Activated CD4-positive, alpha-beta T cell treated with anti-CD3 and anti-CD28 coated beads, Interleukin-2, amount 10 ng/mL, durations not matched to agents 7 days and 5 days (primary cell): ENCODE measurements at regions not wholly inside any gene's neighbourhood (a gene's known extent, or its start where the extent isn't known, plus 50 kb on each side); places are given as distances from the start of the nearest gene placed in this dataset.

ENCODE experiments used
- CTCF ChIA-PET: fragments of 350-600 bp; sonication (Branson Sonifier 250); formaldehyde crosslinking; loops from one replicate; lab custom pipeline; 2021; ENCODE audit warnings: antibody characterized with exemption; lab: Charles Lee
- POLR2A ChIA-PET: fragments of 350-600 bp; sonication (Branson Sonifier 250); formaldehyde crosslinking; loops from one replicate; lab custom pipeline; 2021; ENCODE audit warnings: antibody characterized with exemption; lab: Charles Lee
- DNase-seq: peaks from one replicate; pipeline ENCODE4 v3.0.0-alpha.2; 2020
- H3K27ac Mint-ChIP-seq: one replicate; pipeline ENCODE4 v1.8.0; 2021; ENCODE audit warnings: mild to moderate bottlenecking, moderate library complexity, mixed read lengths
- H3K27me3 Mint-ChIP-seq: one replicate; pipeline ENCODE4 v1.8.0; 2021; ENCODE audit warnings: mixed read lengths
- H3K36me3 Mint-ChIP-seq: one replicate; pipeline ENCODE4 v1.8.0; 2021; ENCODE audit warnings: low read depth, mixed read lengths
- H3K4me1 Mint-ChIP-seq: one replicate; pipeline ENCODE4 v1.8.0; 2021; ENCODE audit warnings: mixed read lengths
- H3K4me3 Mint-ChIP-seq: one replicate; pipeline ENCODE4 v1.8.0; 2021; ENCODE audit warnings: mild to moderate bottlenecking, moderate library complexity, mixed read lengths
- H3K9me3 Mint-ChIP-seq: one replicate; pipeline ENCODE4 v1.8.0; 2021; ENCODE audit warnings: mixed read lengths

DNA sequence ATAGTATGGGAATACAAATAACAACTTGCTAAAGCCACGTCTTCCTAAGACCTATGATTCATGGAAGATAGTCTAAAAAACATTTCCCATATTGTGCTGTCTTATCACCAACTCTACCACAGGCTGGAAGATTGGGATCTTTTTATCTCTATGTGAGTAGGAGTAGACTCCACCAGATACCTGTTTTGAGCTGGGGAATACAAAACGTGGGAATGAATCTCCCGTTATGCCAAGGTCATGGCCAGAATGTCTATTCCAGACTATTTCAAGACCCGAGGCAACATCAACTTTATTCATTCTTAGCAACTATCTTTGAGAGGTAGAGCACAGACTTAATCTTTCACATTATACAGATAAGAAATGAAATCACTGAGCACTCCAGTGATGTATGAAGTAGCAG lies 2350.9 kb upstream of the WWC1 start:
- no peaks in the 10 kb centered on the region for H3K27me3 Mint-ChIP-seq
- ChIA-PET CTCF (no interaction called here), POLR2A (no interaction called here)
- no peaks in the 10 kb centered on the region for H3K4me1 Mint-ChIP-seq
- H3K9me3 Mint-ChIP-seq: peaks cover 6% of the 10 kb centered on the region
- DNase-seq: no peak
- no peak overlapping the region for H3K27ac Mint-ChIP-seq
- no peak overlapping the region for H3K4me3 Mint-ChIP-seq
- H3K36me3 Mint-ChIP-seq: no peaks in the 10 kb centered on the region

DNA sequence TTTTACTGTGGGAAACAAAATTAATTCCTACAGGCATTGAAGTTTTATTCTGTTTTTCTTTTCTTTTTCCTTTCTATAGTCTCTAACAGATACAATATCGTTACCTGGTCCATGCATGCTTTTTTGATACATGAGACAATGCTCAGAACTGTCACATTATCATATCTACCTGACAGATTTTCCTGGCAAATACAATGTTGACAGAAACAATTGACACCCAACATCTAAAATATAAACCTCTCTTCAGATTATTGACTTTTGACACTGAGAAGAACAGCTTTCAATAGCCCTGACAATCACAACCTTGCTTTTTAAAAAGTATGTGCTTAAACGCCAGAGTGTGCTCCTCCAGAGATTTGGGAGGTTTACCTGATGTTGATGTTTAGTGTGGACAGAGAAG lies 2334.6 kb upstream of the WWC1 start:
- DNase-seq: no peak
- ChIA-PET POLR2A (no interaction called here), CTCF (no interaction called here)
- H3K4me3 Mint-ChIP-seq: no peak overlapping the region
- no peaks in the 10 kb centered on the region for H3K36me3 Mint-ChIP-seq
- H3K27ac Mint-ChIP-seq: no peak overlapping the region
- peaks cover 5% of the 10 kb centered on the region for H3K9me3 Mint-ChIP-seq
- H3K27me3 Mint-ChIP-seq: no peaks in the 10 kb centered on the region
- no peaks in the 10 kb centered on the region for H3K4me1 Mint-ChIP-seq

DNA sequence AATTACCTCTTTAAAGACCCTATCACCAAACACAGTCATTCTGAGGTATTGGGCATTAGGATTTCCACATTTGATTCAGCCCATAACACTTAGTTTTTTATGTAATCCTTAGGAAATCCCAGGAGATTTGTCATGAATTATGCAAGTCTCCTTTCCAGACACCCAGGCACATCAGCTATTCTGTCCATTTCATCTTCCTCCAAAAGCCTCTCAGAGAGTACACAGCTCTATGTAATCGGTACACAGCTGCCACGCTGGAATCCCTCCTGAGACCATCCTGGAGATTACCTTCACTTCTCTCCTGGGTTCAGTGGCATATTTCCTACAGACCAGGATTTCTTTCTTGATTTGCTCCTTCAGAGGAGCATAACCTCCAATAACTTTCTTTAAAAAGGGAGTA lies 2309.8 kb upstream of the WWC1 start:
- no peak for DNase-seq
- Mint-ChIP-seq H3K36me3 (no peaks in the 10 kb centered on the region), H3K4me1 (no peaks in the 10 kb centered on the region), H3K27ac (no peak overlapping the region), H3K9me3 (peaks cover 2% of the 10 kb centered on the region), H3K27me3 (no peaks in the 10 kb centered on the region), H3K4me3 (no peak overlapping the region)
- ChIA-PET CTCF (no interaction called here), POLR2A (no interaction called here)

DNA sequence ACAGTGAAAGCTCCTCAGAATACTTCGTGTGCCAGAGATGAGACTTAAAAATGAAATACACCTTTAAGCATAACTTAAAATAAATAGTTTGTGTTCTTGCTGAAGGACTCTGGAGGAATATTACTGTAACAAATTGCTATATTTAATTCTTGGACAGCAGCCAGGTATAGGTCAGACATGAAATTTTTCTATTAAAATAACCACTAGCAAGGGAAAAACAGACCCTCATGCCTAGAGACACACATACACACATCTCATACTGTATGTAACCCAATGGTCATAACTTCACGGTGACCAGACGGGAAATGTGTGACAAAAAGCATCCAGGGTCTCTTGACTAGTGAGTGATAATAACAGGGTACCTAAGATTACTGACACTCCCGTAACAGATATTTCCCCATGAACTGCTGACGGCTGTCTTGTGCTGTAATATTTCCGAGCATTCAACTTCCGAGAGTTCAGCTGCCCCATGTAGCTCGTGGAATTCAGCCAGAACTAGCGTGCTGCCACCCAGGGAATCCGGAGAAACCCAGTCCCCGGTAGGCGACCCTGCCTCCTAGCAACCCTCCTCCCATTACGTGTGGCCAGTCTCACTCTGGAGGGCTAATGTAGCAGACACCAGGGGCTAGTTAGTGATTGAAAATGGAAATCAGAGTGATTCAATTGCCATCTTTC lies 2295.1 kb upstream of the WWC1 start:
- ChIA-PET POLR2A (no interaction called here), CTCF (interaction anchor here (0.5 kb wide), 1 partner anchor 311 kb away, joined by 3 read pairs; no protein-coding TSS in a partner anchor)
- H3K9me3 Mint-ChIP-seq: peaks cover 7% of the 10 kb centered on the region
- H3K4me3 Mint-ChIP-seq: no peak overlapping the region
- DNase-seq: no peak
- H3K27ac Mint-ChIP-seq: no peak overlapping the region
- no peaks in the 10 kb centered on the region for H3K4me1 Mint-ChIP-seq
- H3K27me3 Mint-ChIP-seq: no peaks in the 10 kb centered on the region
- no peaks in the 10 kb centered on the region for H3K36me3 Mint-ChIP-seq

DNA sequence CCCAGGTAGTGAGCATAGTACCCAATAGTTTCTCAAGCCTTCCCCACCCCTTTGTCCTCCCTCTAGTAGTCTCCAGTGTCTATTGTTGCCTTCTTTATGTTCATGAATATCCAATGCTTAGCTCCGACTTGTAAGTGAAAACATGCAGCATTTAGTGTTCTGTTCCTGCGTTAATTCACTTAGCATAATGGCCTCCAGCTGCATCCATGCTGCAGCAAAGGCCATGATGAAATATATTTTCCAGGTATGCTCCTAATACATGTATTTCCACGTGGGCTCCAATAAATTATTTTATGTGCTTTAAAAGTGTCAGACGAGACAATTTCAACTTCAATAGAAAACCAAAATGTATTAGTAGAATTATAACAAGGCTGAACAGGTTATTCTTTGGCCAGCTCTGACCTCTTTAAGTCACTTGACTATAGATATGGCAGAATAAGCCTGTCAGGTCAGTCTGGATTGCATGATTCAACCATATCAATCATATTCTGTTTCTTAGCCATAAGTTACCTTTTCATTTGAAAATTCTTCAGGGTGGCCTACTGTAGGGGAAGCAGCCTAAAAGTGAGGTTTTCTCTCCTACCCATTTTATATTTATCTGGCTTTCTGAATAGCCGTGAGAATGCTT lies 2291.6 kb upstream of the WWC1 start:
- H3K27me3 Mint-ChIP-seq: no peaks in the 10 kb centered on the region
- no peak for DNase-seq
- ChIA-PET CTCF (no interaction called here), POLR2A (no interaction called here)
- no peaks in the 10 kb centered on the region for H3K36me3 Mint-ChIP-seq
- no peaks in the 10 kb centered on the region for H3K4me1 Mint-ChIP-seq
- no peak overlapping the region for H3K4me3 Mint-ChIP-seq
- no peak overlapping the region for H3K27ac Mint-ChIP-seq
- H3K9me3 Mint-ChIP-seq: peaks cover 12% of the 10 kb centered on the region

DNA sequence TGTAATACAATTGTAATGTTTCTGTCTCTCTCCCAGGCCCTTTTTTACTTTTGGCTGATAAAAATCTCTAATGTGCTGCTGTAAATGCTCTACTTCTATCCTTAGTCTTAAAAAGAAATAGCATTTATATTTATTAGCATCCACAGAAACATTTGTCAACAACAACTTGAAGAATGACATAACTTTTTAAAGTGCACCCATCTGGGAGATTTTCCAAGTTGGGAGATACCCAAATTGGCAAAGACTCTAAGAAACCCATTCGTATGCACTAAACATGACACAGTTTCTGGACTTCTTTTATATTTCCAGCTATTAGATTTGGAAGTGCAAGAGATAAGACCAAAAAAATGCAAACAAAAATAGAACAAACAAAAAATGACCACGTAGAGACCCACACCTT lies 2287.4 kb upstream of the WWC1 start:
- Mint-ChIP-seq H3K4me3 (no peak overlapping the region), H3K9me3 (peaks cover 5% of the 10 kb centered on the region), H3K36me3 (no peaks in the 10 kb centered on the region), H3K27me3 (no peaks in the 10 kb centered on the region), H3K27ac (no peak overlapping the region), H3K4me1 (no peaks in the 10 kb centered on the region)
- POLR2A ChIA-PET: no interaction called here
- CTCF ChIA-PET: no interaction called here
- no peak for DNase-seq

DNA sequence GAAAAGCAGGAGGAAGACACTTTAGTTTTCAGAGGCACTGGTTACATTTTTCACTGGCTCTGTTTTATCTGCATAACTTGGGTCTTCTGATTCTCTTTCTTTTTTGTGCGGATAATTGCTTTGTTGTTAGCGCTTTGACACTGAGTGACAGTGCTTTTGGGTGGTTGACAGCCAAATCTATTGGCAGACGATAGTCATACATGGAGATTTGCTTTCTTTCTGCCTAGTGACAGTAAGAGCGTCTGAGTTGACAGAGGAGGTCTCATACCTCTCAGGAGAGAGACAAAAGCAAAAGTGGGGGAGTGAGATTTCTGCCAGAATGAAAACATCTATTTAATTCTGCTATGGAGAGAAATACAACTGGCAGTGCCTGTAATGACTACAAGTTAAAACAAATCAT lies 2278.0 kb upstream of the WWC1 start:
- CTCF ChIA-PET: no interaction called here
- no peaks in the 10 kb centered on the region for H3K36me3 Mint-ChIP-seq
- DNase-seq: no peak
- no peaks in the 10 kb centered on the region for H3K27me3 Mint-ChIP-seq
- H3K4me3 Mint-ChIP-seq: no peak overlapping the region
- no peak overlapping the region for H3K27ac Mint-ChIP-seq
- H3K4me1 Mint-ChIP-seq: no peaks in the 10 kb centered on the region
- peaks cover 3% of the 10 kb centered on the region for H3K9me3 Mint-ChIP-seq
- POLR2A ChIA-PET: no interaction called here

DNA sequence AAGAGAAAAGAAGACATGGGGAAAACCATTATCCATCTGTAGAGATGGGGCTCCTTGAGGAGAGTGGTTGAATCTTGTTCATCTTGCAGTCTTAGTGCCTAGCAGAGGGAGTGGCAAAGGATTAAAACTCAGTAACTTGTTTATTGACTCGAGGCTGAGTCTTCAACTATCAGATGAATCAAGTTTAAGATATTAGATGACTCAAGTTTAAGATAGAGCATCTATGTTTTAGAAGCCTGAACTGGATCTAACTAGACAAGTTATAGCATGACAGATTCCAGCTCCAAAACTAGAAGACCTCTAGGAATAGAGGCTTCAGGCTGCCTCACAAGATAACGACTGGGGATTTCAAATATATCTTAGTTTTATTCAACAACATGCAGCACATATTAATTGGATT lies 2277.2 kb upstream of the WWC1 start:
- Mint-ChIP-seq H3K4me1 (no peaks in the 10 kb centered on the region), H3K36me3 (no peaks in the 10 kb centered on the region), H3K4me3 (no peak overlapping the region), H3K27me3 (no peaks in the 10 kb centered on the region), H3K9me3 (peaks cover 3% of the 10 kb centered on the region), H3K27ac (no peak overlapping the region)
- DNase-seq: no peak
- CTCF ChIA-PET: no interaction called here
- POLR2A ChIA-PET: no interaction called here

DNA sequence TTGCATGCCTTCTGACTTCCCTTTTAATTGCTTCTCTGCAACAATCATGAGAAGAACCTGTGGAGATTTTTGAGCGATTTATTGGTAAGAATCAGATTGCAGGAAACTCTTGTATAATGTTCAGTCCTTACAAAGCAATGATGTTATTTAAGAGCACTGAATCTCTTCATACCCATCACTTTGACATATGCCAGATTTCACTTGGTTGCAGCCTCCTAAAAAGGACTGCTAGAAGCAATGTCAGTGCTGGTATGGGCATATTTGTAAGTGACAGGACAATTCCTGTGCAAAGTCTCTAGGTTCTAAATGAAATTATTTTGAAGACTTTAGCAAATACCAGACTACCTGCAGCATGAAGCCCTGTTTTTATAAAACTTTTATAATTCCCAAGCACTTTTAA lies 2272.7 kb upstream of the WWC1 start:
- POLR2A ChIA-PET: no interaction called here
- Mint-ChIP-seq H3K4me3 (no peak overlapping the region), H3K36me3 (no peaks in the 10 kb centered on the region), H3K9me3 (peaks cover 2% of the 10 kb centered on the region), H3K4me1 (no peaks in the 10 kb centered on the region), H3K27me3 (no peaks in the 10 kb centered on the region), H3K27ac (no peak overlapping the region)
- DNase-seq: no peak
- CTCF ChIA-PET: no interaction called here

DNA sequence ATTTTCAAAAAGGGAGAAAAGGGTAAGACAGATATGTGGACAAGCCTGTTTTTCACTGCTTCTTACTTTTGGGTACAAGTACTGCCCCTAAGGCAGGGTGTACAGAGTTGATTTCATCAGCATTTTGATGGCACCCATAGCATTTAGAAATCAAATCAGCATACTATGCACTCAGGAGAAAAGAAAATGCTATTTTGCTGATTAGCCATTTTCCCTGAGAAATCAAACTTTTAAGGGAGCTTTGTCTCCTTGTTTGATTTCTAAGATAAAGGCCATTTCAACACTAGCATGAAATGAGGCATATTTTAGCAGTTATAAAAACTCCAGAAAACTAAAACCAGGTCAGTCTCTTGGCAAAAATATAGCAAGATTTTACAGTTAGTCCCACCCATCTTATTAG lies 2269.4 kb upstream of the WWC1 start:
- DNase-seq: no peak
- no peak overlapping the region for H3K27ac Mint-ChIP-seq
- H3K4me1 Mint-ChIP-seq: no peaks in the 10 kb centered on the region
- CTCF ChIA-PET: no interaction called here
- no peaks in the 10 kb centered on the region for H3K9me3 Mint-ChIP-seq
- H3K27me3 Mint-ChIP-seq: no peaks in the 10 kb centered on the region
- POLR2A ChIA-PET: no interaction called here
- no peak overlapping the region for H3K4me3 Mint-ChIP-seq
- no peaks in the 10 kb centered on the region for H3K36me3 Mint-ChIP-seq

DNA sequence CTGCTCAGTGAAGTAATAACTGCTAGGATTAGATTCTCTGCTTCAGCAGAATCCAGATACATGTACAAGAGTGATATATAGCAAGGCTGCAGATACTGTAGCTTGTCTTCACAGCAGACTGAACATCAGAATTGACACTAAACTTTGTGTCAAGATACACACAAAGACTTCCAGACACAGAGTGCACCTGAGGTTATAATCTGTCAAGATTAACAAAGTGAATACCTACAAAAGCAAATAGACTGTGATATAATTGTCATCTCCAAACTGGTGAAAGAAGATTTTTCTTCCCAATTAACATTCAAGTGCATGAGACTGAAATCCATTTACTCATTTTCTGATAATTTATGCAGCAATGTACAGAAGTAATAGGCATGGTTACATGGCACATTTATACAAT lies 2266.5 kb upstream of the WWC1 start:
- Mint-ChIP-seq H3K9me3 (no peaks in the 10 kb centered on the region), H3K27ac (no peak overlapping the region), H3K4me1 (no peaks in the 10 kb centered on the region), H3K36me3 (no peaks in the 10 kb centered on the region), H3K4me3 (no peak overlapping the region), H3K27me3 (no peaks in the 10 kb centered on the region)
- DNase-seq: no peak
- CTCF ChIA-PET: no interaction called here
- POLR2A ChIA-PET: no interaction called here

DNA sequence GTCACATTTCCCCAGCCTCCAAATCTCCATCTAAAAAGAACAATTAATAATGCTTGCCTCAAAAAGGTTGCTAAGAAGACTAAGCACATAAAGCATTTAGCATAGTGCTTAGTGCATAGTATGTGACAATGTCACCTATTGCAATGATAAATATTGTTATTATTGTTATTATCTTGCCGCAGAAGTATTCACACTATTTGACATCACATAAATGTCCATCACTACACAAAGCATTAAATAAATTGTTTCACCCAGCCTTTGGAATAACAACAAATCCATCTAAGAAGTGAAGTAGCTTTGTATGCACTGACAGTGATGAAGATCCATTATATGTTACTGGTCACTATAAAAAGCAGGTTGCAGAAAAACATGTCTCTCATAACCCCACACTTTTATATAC lies 2263.9 kb upstream of the WWC1 start:
- Mint-ChIP-seq H3K27me3 (no peaks in the 10 kb centered on the region), H3K9me3 (no peaks in the 10 kb centered on the region), H3K4me3 (no peak overlapping the region), H3K4me1 (no peaks in the 10 kb centered on the region), H3K27ac (no peak overlapping the region), H3K36me3 (no peaks in the 10 kb centered on the region)
- ChIA-PET POLR2A (no interaction called here), CTCF (no interaction called here)
- no peak for DNase-seq

DNA sequence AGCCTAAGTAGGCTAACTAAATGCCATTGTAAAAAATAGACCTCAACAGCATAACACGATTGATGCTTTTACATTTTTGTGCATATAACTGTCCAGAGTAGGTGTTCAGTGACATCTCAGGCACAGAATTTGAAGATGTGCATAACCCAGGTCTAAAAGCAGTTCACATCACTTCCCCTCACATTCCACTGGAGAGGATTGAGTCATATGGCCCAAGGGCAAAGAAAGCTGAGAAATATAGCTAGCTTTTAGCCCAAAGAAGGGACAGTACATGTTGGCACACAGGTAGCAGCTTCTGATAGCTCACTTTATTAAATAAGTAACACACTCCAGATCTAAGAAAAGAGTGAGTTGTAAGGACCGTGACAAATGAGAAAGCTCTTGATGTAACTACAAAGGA lies 2259.5 kb upstream of the WWC1 start:
- H3K4me1 Mint-ChIP-seq: no peaks in the 10 kb centered on the region
- DNase-seq: no peak

DNA sequence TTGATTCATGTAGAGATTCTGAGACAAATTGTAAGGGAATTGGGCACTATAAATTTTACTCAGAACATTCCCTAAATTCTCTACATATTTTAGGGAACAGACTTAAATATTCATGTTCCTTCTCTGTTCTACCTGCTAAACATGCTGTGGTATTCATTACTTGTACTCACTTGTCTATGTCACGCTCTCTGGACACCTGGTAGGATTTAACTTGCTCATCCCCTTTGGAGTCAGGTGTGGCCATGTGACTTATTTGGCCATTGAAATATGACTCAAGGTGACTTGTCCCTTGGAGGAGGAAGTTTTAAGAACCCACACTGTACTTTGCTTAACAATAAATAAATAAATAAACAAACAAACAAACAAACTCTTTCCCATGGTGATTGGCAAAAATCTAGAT lies 2258.8 kb upstream of the WWC1 start:
- CTCF ChIA-PET: no interaction called here
- H3K4me1 Mint-ChIP-seq: no peaks in the 10 kb centered on the region

More for the DNA sequence above, 2259.5 kb upstream of the WWC1 start:
- Mint-ChIP-seq H3K4me3 (no peak overlapping the region), H3K27me3 (no peaks in the 10 kb centered on the region), H3K36me3 (no peaks in the 10 kb centered on the region), H3K9me3 (peaks cover 6% of the 10 kb centered on the region), H3K27ac (no peak overlapping the region)
- ChIA-PET CTCF (no interaction called here), POLR2A (no interaction called here)

More for the DNA sequence above, 2258.8 kb upstream of the WWC1 start:
- Mint-ChIP-seq H3K27ac (no peak overlapping the region), H3K4me3 (no peak overlapping the region), H3K36me3 (no peaks in the 10 kb centered on the region), H3K9me3 (peaks cover 6% of the 10 kb centered on the region), H3K27me3 (no peaks in the 10 kb centered on the region)
- DNase-seq: no peak
- POLR2A ChIA-PET: no interaction called here
